Left renal pelvis (tissue), 4 donors: ENCODE measurements at regions not wholly inside any gene's neighbourhood (a gene's known extent, or its start where the extent isn't known, plus 50 kb on each side); places are given as distances from the start of the nearest gene placed in this dataset.

Experiments
- DNase-seq, 4 donors: peaks; one replicate each; pipeline ENCODE4 v3.0.0-alpha.2; 2013; ENCODE audit warnings: low read depth in 4 of 4, low spot score in 3 of 4

- DNase-seq, result no peak
Observed at GRCh38 chr5:21195145-21195544, 1207.1 kb upstream of the CDH18 start.

- no peak for DNase-seq
Observed at GRCh38 chr5:21185536-21185935, 1197.5 kb upstream of the CDH18 start.

GRCh38 chr5:21184581-21184980 lies 1196.6 kb upstream of the CDH18 start:
- no peak for DNase-seq

DNA sequence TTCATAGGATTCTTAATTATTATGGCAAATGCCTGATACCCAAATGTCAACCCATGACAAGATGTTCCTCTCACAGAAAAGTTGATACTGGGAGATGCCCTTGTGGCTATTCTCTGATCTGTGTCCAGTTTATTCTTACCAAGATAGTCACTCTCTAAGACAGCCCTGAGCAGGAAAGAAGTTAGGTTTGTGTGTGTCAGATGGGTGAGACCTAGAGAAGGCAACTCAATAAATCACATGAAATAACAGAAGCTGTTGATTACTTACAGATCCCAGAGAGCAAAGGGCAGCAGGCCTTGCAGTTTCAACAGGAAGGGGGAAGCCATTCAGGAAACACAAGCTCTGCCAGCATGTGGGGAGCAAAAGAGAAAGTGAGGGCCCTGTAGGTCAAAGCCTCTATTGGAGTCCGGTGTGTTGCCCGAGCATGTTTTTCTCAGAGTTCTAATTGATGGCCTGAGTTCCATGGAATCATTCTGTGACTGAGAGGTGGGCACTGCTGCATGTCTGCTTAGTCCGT lies 1193.7 kb upstream of the CDH18 start:
- DNase-seq, result no peak

GRCh38 chr5:21173526-21173925 lies 1185.5 kb upstream of the CDH18 start:
- no peak for DNase-seq

GRCh38 chr5:21173036-21173435 lies 1185.0 kb upstream of the CDH18 start:
- DNase-seq, result no peak

GRCh38 chr5:21171038-21171437 lies 1183.0 kb upstream of the CDH18 start:
- DNase-seq, result no peak

DNA sequence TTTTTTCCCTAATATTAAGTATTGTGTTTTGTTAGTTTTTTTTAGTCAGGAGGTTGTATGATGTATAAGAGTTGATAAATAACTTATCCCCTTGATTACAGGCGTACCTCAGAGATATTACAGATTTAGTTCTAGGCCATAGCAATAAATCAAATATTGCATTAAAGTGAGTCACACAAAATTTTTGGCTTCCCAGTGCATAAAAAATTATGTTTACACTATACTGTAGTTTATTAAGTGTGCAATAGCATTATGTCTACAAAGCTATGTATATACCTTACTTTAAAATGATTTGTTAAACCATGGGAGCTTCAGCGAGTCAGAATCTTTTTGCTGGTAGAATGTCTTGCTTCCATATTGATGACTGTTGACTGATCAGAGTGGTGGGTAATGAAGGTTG lies 1180.6 kb upstream of the CDH18 start:
- DNase-seq, result no peak

DNA sequence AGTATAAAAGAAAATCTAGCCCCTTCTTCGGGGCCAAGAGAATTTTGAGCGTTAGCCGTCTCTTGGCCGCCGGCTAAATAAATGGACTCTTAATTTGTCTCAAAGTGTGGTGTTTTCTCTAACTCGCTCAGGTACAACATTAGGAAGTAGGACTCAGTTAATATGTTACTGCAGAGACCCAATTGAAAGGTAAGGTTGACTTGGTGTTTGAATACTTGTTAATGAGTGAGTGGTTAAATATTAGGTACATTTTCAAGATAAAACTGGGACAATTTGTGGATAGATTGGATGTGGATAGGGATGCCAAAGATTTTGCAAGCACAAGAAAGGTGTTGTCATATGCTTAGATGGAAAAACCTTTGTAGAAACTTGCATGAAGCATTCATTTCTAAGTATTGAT lies 1177.3 kb upstream of the CDH18 start:
- no peak for DNase-seq

GRCh38 chr5:21164425-21164824 lies 1176.4 kb upstream of the CDH18 start:
- DNase-seq, result no peak

DNA sequence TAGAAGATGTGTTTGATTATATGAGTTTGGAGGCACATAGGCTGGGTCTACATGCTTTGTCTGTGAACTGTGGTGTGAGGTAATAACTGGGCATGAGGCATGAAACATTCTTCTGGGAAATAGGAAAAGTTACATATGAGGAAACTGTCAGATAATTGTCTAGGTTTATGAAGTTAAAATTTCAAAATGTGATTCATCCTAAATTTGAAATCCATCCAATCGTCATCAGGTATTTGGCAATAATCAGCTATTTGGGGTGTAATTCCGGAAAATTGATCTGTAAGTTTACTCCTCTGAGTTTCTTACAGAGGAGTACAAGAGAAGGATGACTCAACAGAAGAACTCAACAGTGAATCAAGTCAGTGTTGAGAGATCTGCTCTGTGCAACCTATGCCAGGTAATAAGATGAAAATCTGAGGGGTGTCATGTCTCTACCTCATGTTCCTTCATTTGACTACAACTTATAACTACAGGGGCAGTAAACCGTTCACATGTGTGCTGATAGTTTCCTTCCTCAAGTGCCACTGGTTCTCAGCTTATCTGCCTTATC lies 1171.6 kb upstream of the CDH18 start:
- DNase-seq, result no peak

DNA sequence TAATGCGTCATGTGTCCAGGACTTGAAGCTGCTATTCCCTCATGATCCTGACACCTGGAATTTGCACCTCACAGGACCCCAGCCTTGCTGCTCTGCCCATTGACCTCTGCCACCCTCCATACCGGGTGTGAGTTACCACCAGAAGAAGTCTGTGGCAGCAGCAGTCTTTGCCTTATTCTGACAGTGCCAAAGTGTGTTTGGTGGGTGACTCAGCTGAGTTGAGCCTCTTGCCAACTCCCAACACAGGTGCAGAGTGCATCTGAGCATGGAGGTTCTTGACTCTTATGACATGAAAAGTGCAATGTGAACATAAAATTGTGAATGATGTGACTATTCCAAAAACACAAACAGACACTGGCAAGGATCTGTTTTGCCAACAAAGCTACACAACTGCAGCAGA lies 1166.5 kb upstream of the CDH18 start:
- no peak for DNase-seq

DNA sequence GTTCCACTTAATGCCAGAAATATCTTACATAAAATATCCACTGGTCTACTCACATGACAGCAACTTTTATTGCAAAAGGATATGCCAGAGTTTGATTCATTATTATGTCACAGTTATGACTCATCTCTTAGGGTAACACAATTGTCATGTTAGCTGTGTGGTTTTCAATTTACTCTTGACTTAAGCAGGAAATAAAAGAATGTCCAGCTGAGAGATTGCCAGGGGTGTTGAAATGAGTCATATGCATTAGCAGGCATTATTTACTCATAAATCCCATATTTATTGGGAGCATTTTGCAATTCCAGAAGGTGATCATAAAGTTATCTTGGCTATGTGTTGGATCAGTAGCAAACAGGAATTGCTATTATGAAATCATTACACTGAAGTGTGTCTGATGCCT lies 1164.6 kb upstream of the CDH18 start:
- no peak for DNase-seq

GRCh38 chr5:21145376-21145775 lies 1157.4 kb upstream of the CDH18 start:
- DNase-seq, result no peak

DNA sequence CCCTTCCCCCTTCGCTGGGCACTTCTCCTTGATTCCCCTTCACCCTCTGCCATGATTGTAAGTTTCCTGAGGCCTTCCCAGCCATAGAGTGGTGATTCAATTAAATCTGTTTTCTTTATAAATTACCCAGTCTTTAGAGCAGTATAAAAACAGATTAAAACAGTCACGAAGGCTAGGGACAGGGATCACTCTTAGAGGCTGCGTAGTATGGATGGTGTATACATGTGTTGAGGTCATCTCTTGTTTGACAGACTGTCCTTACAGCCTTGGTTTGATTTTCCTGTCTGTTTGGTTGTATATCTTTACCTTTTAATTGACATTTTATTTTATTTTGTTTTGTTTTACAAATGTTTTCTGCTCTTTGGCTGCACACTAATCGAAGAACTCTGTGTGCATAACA lies 1155.7 kb upstream of the CDH18 start:
- no peak for DNase-seq

DNA sequence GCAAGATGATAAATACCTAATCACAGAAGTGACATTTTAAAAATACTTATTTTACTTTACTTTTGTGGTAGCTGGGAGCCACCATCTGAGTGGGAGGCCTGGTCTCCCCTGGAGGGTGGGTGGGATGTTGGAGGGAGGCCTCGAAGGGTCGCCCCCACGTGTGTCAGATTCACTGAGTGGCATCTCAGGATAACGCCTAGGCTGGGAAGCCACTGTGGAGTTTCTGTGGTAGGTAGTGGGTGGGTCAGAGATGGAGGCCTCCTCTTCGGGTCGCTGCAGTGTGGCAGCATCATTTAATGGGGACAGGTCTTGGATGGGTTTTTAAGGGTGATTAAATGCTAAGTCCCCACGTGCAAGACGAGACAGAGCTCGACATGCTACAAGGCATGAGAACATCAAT lies 1154.8 kb upstream of the CDH18 start:
- no peak for DNase-seq

DNA sequence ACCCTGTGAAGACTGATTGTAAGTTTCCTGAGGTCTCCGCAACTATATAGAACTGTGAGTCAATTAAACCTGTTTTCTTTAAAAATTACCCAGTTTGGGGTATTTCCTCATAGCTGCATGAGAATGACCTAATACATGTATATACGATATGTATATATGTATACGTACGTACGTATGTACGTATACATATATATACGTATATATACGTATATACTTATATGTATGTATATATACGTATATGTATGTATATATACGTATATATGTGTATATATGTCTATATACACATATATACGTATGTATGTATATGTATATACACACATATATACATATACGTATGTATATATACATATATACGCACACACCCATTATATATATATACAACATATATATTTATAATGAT lies 1153.0 kb upstream of the CDH18 start:
- no peak for DNase-seq

DNA sequence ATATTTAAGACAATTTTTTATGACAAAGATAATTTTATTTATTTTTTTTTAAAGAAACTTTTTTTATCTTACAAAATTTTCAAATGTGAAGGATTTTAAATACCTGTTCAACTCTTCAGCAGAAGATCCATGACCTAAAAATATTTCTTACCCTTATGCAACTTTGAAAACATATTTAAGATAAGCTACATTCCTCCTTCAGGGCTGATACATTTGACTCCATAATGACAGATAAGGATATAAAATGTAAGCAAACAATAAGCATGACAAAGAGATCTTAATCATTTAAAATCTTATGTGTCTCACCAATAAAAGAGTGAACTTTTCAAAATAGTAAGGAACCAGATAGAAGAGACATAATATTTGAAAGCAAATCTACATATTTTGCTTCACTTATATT lies 1138.2 kb upstream of the CDH18 start:
- DNase-seq, result no peak

- no peak for DNase-seq
Observed at GRCh38 chr5:21125238-21125983, 1137.4 kb upstream of the CDH18 start.

GRCh38 chr5:21121213-21121612 lies 1133.2 kb upstream of the CDH18 start:
- DNase-seq, result no peak

- no peak for DNase-seq
Observed at GRCh38 chr5:21097661-21098060, 1109.7 kb upstream of the CDH18 start.

- no peak for DNase-seq
Observed at GRCh38 chr5:21094619-21095018, 1106.6 kb upstream of the CDH18 start.

DNA sequence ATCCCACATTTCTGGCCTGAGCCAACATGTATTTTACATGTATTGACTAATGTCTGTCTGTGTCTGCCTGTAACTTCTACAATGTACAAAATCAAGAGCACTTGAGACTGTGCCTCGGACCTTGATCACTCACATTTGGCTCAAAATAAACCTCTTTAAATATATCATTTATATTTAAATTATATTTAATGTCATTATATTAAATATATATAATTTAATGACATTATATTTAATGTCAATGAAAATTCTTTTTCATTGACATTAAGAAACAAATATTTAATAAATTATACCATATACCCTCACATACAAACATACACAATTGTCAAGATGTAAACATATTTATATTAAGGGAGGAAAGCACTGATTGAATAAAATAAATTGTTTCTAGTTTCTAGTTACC lies 1099.8 kb upstream of the CDH18 start:
- no peak for DNase-seq
